NCI-H187 treated with DMSO at 0.1 percent for 48 hours (cell line): ENCODE measurements at regions not wholly inside any gene's neighbourhood (a gene's known extent, or its start where the extent isn't known, plus 50 kb on each side); places are given as distances from the start of the nearest gene placed in this dataset.
"Not testable (repeated sequence)": the region's sequence is repeated elsewhere in the genome, so short reads cannot be mapped to it uniquely, and the experiment has no call there.

Experiments
- DNase-seq: peaks from one replicate; lab custom pipeline; 2025; lab: John Stamatoyannopoulos, UW

DNA sequence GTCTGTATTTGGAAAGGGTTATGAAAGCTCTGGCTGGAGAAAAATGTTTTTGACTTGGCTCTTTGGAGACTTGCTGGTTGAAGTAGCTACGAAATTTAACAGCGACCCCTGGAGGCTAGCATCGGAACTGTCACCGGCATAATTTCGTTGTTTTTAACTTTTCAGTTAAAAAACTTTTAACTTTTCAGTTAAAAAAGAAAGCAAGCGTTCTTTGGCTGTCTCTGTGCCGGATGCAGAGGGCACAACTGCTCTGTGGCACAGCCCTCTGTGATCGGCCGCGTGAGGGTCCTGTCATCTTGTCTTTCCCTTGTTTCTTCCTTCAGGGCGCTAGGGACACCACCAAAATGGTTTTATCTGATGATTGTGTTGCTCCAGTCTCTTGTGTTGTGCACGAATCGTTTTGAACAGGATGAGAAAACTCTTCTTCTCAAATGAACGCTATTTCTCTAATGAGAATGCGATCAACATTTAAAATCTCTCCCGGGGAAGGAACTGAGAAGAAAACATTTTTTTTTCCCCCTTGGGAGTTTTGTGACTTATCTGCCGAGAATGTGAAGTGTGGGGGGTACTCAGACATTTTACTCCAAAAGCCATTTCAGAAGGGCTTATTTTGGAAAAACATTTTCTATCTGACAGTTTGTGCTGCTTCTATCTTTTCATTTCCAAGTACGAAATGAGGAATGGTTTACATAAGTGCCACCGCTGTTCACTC is 57.1 kb downstream of the ADCYAP1 start:
- no peak for DNase-seq

DNA sequence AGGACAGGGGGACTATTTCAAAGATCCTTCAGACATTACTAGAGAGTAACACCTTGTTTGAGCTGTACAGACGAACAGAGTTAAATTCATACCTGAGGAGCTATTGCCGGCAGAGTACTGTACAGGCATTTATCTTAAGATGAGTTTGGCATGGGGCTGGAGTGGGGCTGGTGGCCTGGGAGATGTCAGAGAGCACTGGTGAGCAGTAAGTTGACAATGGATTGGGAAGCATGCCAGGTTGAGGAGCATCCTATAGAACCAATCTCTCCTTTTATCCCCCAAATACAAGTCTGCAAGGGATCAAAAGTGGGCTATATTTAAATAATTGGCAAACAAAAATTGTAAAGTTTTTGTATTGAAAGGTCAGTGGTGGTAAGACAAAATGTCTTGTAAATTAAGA is 58.6 kb downstream of the ADCYAP1 start:
- DNase-seq: no peak

DNA sequence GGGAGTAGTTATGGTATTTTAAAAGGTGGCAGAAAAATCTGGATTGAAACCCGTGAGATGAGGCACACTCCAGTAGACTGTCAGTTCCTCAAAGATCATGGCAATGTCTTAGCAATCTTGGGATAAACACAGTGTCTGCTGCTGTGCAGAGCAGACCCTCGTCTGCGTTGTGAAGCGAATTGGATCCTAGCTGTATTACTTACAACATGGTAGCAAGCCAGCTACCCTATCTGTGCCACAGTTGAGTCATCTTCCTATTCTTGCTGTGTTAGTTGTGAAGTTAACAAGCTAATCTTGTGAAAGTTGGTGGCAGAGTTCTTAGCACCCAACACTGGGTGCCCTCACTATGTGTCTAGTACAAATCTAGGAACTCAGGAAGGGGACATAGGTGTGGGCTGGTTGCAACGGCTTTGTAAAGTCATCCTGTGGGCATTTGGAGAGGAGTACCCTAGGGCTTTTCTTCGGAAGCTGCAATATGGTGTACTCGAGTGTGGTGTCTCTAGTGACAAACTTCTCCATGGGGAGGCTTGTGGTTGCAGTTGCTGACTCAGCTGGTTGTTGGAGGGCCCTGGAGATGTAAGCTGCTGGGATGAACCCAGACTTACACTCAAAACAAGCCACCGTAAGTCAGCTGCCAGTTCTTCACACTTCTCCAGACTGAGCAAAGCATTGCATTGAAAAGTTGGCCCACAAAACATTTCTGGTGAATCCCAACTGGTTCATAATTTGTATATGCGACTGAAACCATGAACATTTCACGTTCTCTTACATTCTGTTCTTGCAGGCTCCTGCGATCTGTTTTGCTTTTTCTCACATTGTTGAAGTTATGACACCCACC is 61.5 kb downstream of the ADCYAP1 start:
- DNase-seq: no peak

DNA sequence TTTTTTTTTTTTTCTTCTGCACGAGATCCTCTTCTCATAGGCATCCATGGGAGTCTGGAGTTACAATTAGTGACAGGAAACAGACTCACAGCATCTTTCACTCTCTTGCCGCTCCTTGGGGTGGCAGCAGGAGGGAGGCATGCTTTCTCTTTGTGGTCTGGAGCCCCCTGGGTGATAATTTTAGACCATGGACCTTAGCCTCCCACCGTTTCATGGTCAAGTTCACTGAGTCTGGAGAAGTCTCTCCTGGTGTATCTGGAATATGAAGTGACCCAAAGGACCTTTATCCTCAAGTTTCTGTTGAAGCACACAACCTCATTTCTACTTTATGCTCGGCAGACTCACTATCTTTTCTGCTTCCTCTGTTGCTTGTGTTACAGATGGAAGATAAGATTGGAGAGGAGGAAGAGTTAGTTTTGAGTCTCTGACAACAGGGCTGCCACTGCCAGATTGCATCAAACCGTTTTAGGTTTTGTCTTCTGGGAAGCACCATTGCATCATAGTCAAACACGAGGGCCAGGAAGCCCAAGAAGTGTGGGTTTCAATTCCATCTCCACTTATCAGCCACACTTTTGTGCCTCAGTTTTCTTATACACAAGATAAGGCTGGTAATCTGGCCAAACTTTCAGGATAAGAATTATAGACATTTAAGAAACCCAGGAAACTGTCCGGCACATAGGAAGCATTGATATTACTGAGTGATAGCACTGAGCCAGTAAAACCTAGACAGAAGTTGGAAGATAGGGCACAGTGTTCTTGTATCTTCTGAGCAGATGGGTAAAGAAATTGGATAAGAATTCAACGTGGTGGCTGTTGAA is 62.3 kb downstream of the ADCYAP1 start:
- no peak for DNase-seq

DNA sequence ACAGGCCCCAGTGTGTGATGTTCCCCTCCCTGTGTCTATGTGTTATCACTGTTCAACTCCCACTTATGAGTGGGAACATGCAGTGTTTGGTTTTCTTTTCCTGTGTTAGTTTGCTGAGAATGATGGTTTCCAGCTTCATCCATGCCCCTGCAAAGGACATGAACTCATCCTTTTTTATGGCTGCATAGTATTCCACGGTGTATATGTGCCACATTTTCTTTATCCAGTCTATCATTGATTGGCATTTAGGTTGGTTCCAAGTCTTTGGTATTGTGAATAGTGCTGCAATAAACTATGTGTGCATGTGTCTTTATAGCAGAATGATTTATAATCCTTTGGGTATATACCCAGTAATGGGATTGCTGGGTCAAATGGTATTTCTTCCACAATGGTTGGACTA is 64.2 kb downstream of the ADCYAP1 start:
- DNase-seq: not testable (repeated sequence)

DNA sequence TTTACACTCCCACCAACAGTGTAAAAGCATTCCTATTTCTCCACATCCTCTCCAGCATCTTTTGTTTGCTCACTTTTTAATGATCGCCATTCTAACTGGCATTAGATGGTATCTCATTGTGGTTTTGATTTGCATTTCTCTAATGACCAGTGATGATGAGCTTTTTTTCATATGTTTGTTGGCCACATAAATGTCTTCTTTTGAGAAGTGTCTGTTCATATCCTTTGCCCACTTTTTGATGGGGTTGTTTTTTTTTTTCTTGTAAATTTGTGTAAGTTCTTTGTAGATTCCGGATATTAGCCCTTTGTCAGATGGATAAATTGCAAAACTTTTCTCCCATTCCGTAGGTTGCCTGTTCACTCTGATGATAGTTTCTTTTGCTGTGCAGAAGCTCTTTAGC is 64.6 kb downstream of the ADCYAP1 start:
- DNase-seq: not testable (repeated sequence)

DNA sequence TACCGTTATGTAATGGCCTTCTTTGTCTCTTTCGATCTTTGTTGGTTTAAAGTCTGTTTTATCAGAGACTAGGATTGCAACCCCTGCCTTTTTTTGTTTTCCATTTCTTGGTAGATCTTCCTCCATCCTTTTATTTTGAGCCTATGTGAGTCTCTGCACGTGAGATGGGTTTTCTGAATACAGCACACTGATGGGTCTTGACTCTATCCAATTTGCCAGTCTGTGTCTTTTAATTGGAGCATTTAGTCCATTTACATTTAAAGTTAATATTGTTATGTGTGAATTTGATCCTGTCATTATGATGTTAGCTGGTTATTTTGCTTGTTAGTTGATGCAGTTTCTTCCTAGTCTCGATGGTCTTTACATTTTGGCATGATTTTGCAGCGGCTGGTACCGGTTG is 69.9 kb downstream of the ADCYAP1 start:
- not testable (repeated sequence) for DNase-seq

DNA sequence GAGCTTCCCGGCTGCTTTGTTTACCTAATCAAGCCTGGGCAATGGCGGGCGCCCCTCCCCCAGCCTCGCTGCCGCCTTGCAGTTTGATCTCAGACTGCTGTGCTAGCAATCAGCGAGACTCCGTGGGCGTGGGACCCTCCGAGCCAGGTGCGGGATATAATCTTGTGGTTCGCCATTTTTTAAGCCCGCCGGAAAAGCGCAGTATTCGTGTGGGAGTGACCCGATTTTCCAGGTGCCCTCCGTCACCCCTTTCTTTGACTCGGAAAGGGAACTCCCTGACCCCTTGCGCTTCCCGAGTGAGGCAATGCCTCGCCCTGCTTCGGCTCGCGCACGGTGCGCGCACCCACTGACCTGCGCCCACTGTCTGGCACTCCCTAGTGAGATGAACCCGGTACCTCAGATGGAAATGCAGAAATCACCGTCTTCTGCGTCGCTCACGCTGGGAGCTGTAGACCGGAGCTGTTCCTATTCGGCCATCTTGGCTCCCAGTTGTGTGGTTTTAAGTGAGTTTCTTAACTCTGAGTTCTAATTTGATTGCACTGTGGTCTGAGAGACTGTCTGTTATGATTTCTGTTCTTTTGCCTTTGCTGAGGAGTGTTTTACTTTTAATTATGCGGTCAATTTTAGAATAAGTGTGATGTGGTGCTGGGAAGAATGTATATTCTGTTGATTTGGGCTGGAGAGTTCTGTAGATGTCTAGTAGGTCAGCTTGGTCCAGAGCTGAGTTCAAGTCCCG is 71.9 kb downstream of the ADCYAP1 start:
- not testable (repeated sequence) for DNase-seq

DNA sequence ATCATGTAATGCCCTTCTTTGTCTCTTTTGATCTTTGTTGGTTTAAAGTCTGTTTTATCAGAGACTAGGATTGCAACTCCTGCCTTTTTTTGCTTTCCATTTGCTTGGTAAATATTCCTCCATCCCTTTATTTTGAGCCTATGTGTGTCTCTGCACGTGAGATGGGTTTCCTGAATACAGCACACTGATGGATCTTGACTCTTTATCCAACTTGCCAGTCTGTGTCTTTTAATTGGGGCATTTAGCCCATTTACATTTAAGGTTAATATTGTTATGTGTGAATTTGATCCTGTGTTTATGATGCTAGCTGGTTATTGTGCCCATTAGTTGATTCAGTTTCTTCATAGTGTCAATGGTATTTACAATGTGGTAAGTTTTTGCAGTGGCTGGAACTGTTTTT is 72.7 kb downstream of the ADCYAP1 start:
- DNase-seq: not testable (repeated sequence)

DNA sequence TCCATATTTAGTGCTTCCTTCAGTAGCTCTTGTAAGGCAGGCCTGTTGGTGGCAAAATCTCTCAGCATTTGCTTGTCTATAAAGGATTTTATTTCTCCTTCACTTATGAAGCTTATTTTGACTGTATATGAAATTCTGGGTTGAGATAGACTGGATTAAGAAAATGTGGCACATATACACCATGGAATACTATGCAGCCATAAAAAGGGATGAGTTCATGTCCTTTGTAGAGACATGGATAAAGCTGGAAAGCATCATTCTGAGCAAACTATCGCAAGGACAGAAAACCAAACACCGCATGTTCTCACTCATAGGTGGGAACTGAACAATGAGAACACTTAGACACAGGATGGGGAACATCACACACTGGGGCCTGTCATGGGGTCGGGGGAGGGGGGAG is 73.1 kb downstream of the ADCYAP1 start:
- not testable (repeated sequence) for DNase-seq

DNA sequence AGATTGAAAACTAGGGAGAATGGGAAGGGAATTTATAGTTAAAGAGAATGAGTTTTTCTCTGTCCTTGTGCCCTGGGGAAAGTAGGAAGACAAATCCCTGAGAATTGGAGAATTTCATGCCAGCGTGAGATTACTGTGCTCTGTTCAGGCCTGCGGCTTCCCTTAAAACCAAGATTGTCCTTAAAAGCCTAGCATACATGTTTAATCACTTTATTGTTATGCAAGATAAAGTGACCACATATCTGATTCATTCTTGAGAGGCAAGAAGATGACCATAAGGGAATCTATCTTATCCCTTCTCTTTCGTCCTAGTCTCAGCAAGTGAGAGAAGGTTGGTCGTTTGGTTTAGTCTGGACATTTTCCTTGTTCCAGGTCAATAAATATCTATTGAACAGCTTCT is 75.9 kb downstream of the ADCYAP1 start:
- no peak for DNase-seq

DNA sequence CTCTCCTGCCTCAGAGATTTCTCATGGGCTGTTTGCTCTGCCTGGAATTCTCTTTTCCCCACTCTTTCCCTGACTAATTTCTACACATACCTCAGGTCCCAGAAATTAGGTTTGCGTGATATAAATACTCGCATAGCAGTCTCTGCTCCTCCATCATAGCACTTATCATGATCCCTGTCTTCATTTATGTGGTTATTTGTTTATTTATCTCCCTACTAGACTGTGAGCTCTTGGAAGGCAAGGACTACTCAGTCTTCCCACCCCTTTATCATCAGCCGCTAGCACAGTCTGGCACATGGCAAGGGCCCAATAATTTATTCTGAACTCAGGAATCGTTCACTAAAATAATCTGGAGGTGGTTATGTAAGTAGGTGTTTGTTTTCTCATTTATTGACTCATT is 79.3 kb downstream of the ADCYAP1 start:
- no peak for DNase-seq

DNA sequence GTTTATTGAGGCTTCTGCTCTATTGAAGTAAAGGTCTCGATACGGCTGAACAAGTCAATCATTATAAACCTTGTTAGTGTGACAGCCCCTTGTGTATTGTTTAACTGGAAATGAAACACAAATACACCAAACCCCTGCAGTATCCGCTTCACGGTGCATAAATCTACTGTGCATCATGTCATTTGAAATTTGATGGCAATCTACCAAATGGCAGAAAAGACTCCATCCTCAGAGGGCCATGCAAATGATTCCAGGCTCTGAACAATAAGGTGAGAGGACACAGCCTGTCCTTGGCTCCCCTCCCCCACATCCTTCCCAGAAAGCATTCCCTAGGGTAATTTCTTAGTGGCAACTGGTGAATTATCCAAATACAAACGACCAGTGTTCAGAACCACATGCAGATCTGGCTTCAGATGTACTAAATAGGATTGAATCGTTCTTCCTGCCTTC is 80.6 kb downstream of the ADCYAP1 start:
- DNase-seq: peak; percentile 54

DNA sequence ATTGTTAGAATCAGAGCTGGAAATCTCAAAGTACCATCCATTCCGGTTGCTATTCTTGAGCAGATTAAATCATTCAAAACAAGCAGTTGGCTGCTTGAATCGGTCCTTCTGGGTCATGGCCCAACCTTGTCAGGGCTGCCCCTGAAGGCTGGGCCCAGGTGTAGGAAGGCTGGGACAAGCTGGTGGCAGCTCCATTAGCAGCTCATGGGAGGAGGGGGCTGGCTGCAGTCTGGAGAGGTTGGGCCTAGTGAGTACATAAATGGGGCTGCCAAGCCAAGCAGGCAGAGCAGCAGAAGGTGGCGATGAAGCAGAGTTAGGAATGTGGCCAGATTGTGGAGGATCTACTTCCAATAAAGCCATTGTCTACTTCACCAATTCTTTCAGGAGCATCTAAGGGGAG is 81.4 kb downstream of the ADCYAP1 start:
- DNase-seq: no peak

DNA sequence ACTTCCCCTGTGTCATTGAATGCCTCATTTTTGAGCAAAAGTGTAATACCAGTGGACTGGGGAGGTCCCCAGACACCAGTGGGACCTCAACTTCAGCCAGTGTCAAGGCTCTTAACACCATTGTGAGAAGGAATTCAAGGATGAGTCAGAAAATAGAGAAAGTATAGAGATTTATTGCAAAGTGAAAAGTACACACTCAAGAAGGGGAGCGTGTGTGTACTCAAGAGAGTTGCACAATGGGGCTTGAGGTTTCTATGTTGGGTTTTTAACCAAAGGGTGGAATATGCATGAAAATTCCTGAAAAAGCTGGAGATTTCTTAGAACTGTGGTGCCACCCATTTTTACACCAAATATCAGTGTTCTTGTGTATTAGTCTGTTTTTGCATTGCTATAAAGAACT is 81.9 kb downstream of the ADCYAP1 start:
- DNase-seq: no peak

DNA sequence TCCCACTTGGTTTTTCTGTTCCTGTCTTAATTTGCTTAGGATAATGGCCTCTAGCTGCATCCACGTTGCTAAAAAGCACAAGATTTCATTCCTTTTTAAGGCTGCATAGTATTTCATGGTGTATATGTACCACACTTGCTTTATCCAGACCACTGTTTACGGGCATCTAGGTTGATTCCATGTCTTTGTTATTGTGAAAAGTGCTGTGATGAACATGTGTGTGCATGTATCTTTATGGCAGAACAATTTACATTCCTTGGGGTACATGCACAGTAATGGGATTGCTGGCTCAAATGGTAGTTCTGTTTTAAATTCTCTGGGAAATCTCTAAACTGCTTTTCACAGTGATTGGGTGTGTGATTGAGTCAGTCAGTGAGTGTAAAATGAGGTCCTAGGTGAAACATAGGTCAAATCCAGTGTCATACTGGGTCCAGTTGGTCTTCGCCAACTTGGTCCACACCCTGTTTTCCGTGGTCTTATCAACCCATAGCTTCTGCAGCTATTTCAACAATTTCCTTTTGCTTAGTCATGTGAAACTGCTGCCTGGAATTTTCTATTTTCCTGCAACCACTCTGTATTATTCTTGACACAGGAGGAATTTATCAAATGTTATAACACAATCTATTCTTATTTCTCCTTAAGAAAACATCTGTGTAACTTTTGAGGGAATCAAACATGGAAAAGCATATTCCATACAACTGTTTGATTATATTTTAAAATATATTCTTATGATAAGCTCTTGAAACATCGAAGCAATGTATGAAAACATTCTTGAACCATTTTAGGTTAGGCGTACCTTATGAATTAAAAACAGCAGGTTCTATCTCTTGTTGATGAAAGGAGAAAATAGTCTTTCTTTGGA is 82.9 kb downstream of the ADCYAP1 start:
- DNase-seq: no peak

DNA sequence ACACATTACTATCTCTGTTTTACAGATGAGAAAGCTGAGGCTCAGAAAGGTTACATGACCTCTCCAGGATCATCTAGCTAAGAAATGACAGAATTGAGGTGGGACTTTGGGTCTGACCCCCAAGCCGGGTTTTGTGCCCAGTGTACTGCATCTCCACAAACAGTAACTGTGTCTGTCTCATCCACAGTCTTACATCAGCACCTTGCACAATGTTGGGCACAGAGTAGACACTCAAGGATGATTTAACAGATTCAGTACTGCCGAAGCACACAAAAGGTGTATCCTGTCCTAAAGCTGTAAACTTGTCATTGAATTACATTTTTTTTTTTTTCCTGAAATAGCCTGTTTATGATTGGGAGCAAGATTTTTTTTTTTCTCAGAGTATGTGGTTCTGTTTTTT is 84.8 kb downstream of the ADCYAP1 start:
- DNase-seq: no peak

DNA sequence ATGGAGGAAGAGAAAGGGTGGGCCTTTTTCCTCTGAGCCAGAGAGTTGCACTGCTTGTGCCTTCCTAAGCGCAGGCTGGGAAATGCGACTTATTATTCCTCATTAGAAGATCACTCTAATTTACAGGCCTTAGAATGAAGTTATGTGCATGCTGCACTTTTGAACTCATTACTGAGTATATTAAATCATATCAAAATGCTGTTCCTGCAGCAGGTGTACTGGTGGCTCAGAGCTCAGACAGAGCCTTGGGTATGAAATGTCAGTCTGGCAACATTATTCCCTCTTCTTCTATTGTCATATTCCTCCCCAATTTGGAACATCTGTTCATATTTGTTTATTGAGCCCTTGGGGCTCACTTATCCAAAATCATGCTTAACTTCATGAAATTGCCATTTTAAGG is 85.5 kb downstream of the ADCYAP1 start:
- no peak for DNase-seq

DNA sequence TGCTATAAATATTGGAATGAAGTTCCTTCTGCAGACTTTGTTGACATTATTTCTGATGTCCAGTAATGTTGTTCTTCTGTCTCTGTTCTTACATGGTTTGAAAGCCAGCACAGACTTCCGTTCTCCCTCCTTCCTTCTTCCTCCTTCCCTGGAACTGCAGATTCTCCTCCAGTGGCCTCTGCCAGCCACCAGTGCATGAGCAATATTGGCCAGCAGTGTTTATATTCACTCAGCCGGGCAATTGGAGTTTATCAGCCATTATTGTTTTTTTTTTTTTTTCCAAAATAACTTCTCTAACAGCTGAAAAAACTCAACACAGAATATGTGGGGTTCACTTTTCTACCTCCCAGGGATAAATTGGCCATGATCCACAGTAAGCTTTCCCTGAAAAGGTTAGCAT is 86.8 kb downstream of the ADCYAP1 start:
- DNase-seq: no peak

DNA sequence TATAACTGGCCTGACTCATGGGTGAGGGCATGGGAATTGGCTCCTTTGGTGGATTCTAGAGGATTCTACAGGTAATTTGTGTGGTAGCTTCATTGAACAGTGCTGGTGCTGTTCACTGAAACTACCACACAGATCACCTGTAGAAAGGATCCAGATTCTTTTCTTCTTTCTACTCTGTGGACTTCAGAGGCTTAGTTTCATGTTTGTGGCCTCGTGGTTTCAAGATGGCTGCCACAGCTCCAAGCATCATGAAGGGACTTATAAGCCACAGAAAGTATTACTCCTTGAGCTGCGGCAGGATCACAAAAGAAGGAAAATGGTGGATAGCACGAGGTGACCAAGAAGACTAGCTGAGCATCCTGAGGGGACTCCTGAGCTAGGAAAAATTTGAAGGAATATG is 88.9 kb downstream of the ADCYAP1 start:
- no peak for DNase-seq

DNA sequence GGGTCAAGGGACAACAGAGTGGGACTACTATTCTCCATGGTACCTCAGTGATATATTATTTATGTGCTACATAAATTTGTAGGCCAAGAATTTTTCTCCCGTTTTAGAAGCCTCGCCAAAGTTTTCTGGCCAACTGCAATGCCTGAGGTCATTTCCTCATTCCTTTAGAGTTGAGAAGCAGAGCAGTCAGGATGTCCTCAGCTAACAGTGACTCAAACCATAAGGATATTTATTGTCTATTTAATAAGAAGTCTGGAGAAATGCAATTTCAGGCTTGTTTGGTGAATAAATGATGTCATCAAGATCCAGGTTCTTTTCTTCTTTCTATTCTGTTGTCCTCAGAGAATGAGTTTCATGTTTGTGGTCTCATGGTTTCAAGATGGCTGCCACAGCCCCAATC is 91.0 kb downstream of the ADCYAP1 start:
- no peak for DNase-seq
